ENCODE measurements at regions not wholly inside any gene's neighbourhood (a gene's known extent, or its start where the extent isn't known, plus 50 kb on each side); places are given as distances from the start of the nearest gene placed in this dataset.

- FAIRE-seq (no peak), DNase-seq (ENCODE audit: low read depth) (no peak)
- Histone ChIP-seq H3K27me3 (ENCODE audit: control insufficient read depth, insufficient read depth, low read length) (no peaks in the 10 kb centered on the region), H3K4me3 (ENCODE audit: low read depth, low read length) (no peak overlapping the region), H3K36me3 (ENCODE audit: control insufficient read depth, insufficient read depth, low read length) (no peaks in the 10 kb centered on the region)
- TF ChIP-seq CTCF (IDR thresholded peaks at IDR 0.05; ENCODE audit: insufficient read depth, low read length, severe bottlenecking): no peak
Measured at GRCh38 chr4:165751882-165752281, 121.2 kb upstream of the TLL1 start.

- FAIRE-seq (no peak), DNase-seq (ENCODE audit: low read depth) (no peak)
- Histone ChIP-seq H3K36me3 (ENCODE audit: control insufficient read depth, insufficient read depth, low read length) (no peaks in the 10 kb centered on the region), H3K27me3 (ENCODE audit: control insufficient read depth, insufficient read depth, low read length) (no peaks in the 10 kb centered on the region), H3K4me3 (ENCODE audit: low read depth, low read length) (no peak overlapping the region)
- TF ChIP-seq CTCF (IDR thresholded peaks at IDR 0.05; ENCODE audit: insufficient read depth, low read length, severe bottlenecking): no peak
Measured at GRCh38 chr4:165754664-165755063, 118.4 kb upstream of the TLL1 start.

GRCh38 chr4:165756836-165757235 lies 116.2 kb upstream of the TLL1 start:
- H3K27me3 ChIP-seq (ENCODE audit: control insufficient read depth, insufficient read depth, low read length): no peaks in the 10 kb centered on the region
- no peak for DNase-seq (ENCODE audit: low read depth)
- FAIRE-seq: no peak
- no peak overlapping the region for H3K4me3 ChIP-seq (ENCODE audit: low read depth, low read length)
- TF ChIP-seq CTCF (IDR thresholded peaks at IDR 0.05; ENCODE audit: insufficient read depth, low read length, severe bottlenecking): no peak
- no peaks in the 10 kb centered on the region for H3K36me3 ChIP-seq (ENCODE audit: control insufficient read depth, insufficient read depth, low read length)

- H3K27me3 ChIP-seq (ENCODE audit: control insufficient read depth, insufficient read depth, low read length): no peaks in the 10 kb centered on the region
- H3K4me3 ChIP-seq (ENCODE audit: low read depth, low read length): no peak overlapping the region
- no peaks in the 10 kb centered on the region for H3K36me3 ChIP-seq (ENCODE audit: control insufficient read depth, insufficient read depth, low read length)
- TF ChIP-seq CTCF (IDR thresholded peaks at IDR 0.05; ENCODE audit: insufficient read depth, low read length, severe bottlenecking): no peak
- DNase-seq (ENCODE audit: low read depth) (no peak), FAIRE-seq (no peak)
Measured at GRCh38 chr4:165757451-165757850, 115.6 kb upstream of the TLL1 start.

GRCh38 chr4:165758086-165758485 lies 115.0 kb upstream of the TLL1 start:
- FAIRE-seq (no peak), DNase-seq (ENCODE audit: low read depth) (no peak)
- Histone ChIP-seq H3K27me3 (ENCODE audit: control insufficient read depth, insufficient read depth, low read length) (no peaks in the 10 kb centered on the region), H3K36me3 (ENCODE audit: control insufficient read depth, insufficient read depth, low read length) (no peaks in the 10 kb centered on the region), H3K4me3 (ENCODE audit: low read depth, low read length) (no peak overlapping the region)
- TF ChIP-seq CTCF (IDR thresholded peaks at IDR 0.05; ENCODE audit: insufficient read depth, low read length, severe bottlenecking): no peak

GRCh38 chr4:165760182-165760581 lies 112.9 kb upstream of the TLL1 start:
- FAIRE-seq: no peak
- no peak for DNase-seq (ENCODE audit: low read depth)
- H3K36me3 ChIP-seq (ENCODE audit: control insufficient read depth, insufficient read depth, low read length): no peaks in the 10 kb centered on the region

More at GRCh38 chr4:165760182-165760581, 112.9 kb upstream of the TLL1 start:
- no peak overlapping the region for H3K4me3 ChIP-seq (ENCODE audit: low read depth, low read length)
- H3K27me3 ChIP-seq (ENCODE audit: control insufficient read depth, insufficient read depth, low read length): no peaks in the 10 kb centered on the region
- TF ChIP-seq CTCF (IDR thresholded peaks at IDR 0.05; ENCODE audit: insufficient read depth, low read length, severe bottlenecking): no peak
